NT2/D1 (cell line): ENCODE measurements at regions not wholly inside any gene's neighbourhood (a gene's known extent, or its start where the extent isn't known, plus 50 kb on each side); places are given as distances from the start of the nearest gene placed in this dataset.
"Not testable (repeated sequence)": the region's sequence is repeated elsewhere in the genome, so short reads cannot be mapped to it uniquely, and the experiment has no call there.

ENCODE experiments used
- DNase-seq: peaks from one replicate; pipeline ENCODE4 v3.0.0-alpha.2; 2011; ENCODE audit warnings: low read depth, low spot score
- H3K27me3 ChIP-seq: 2 replicates; pipeline ENCODE4 v1.6.0; 2011; ENCODE audit warnings: mild to moderate bottlenecking; ENCODE audit not compliant: insufficient read length, insufficient read depth
- H3K36me3 ChIP-seq: 2 replicates; pipeline ENCODE4 v1.6.1; 2011; ENCODE audit warnings: mild to moderate bottlenecking, low read length, mixed read lengths; ENCODE audit not compliant: insufficient read depth, insufficient read length
- H3K4me1 ChIP-seq: 2 replicates; pipeline ENCODE4 v1.5.1; 2011; ENCODE audit not compliant: insufficient read depth, insufficient read length
- H3K4me3 ChIP-seq: 2 replicates; pipeline ENCODE4 v1.5.1; 2011; ENCODE audit warnings: low read depth; ENCODE audit not compliant: insufficient read length
- H3K9ac ChIP-seq: 2 replicates; pipeline ENCODE4 v1.6.0; 2011; ENCODE audit warnings: low read depth; ENCODE audit not compliant: insufficient read length
- H3K9me3 ChIP-seq: 2 replicates; pipeline ENCODE4 v1.5.1; 2011; ENCODE audit warnings: mild to moderate bottlenecking, low read length; ENCODE audit not compliant: insufficient read depth
- SUZ12 ChIP-seq: IDR thresholded peaks from 2 replicates; pipeline ENCODE4 v1.6.1; 2011; ENCODE audit not compliant: insufficient read length, insufficient read depth; ENCODE audit errors: extremely low read depth
- YY1 ChIP-seq: IDR thresholded peaks from 2 replicates; pipeline ENCODE4 v1.6.1; 2011; ENCODE audit not compliant: insufficient read length, insufficient read depth
- ZNF274 ChIP-seq: IDR thresholded peaks from 2 replicates; pipeline ENCODE4 v1.6.1; 2011; ENCODE audit warnings: mild to moderate bottlenecking, low read depth, low read length

- no peaks in the 10 kb centered on the region for H3K4me1 ChIP-seq
- H3K36me3 ChIP-seq, result no peaks in the 10 kb centered on the region
- no peak overlapping the region for H3K9ac ChIP-seq
- H3K27me3 ChIP-seq, result no peaks in the 10 kb centered on the region
- H3K9me3 ChIP-seq, result no peaks in the 10 kb centered on the region
- no peak for TF ChIP-seq YY1
- TF ChIP-seq ZNF274, result no peak
- TF ChIP-seq SUZ12, result no peak
- no peak for DNase-seq
- no peak overlapping the region for H3K4me3 ChIP-seq
Observed at GRCh38 chr2:145750612-145751011, 1230.7 kb upstream of the ZEB2 start.

- Histone ChIP-seq H3K27me3 (no peaks in the 10 kb centered on the region), H3K36me3 (no peaks in the 10 kb centered on the region), H3K9ac (no peak overlapping the region), H3K4me1 (no peaks in the 10 kb centered on the region), H3K4me3 (no peak overlapping the region), H3K9me3 (no peaks in the 10 kb centered on the region)
- DNase-seq, result no peak
- TF ChIP-seq ZNF274 (no peak), SUZ12 (no peak), YY1 (no peak)
Observed at GRCh38 chr2:145750144-145750543, 1230.2 kb upstream of the ZEB2 start.

- no peak for TF ChIP-seq SUZ12
- no peak for TF ChIP-seq YY1
- no peak for TF ChIP-seq ZNF274
- Histone ChIP-seq H3K4me1 (no peaks in the 10 kb centered on the region), H3K36me3 (no peaks in the 10 kb centered on the region), H3K9me3 (no peaks in the 10 kb centered on the region), H3K27me3 (no peaks in the 10 kb centered on the region), H3K4me3 (no peak overlapping the region), H3K9ac (no peak overlapping the region)
- DNase-seq, result no peak
Observed at GRCh38 chr2:145749556-145749955, 1229.6 kb upstream of the ZEB2 start.

- DNase-seq, result no peak
- no peaks in the 10 kb centered on the region for H3K9me3 ChIP-seq
- TF ChIP-seq SUZ12 (no peak), YY1 (no peak), ZNF274 (no peak)
- no peak overlapping the region for H3K4me3 ChIP-seq
- H3K4me1 ChIP-seq, result no peaks in the 10 kb centered on the region
- H3K36me3 ChIP-seq, result no peaks in the 10 kb centered on the region
- H3K27me3 ChIP-seq, result no peaks in the 10 kb centered on the region
- no peak overlapping the region for H3K9ac ChIP-seq
Observed at GRCh38 chr2:145748927-145749326, 1229.0 kb upstream of the ZEB2 start.

GRCh38 chr2:145747715-145748114 lies 1227.8 kb upstream of the ZEB2 start:
- DNase-seq, result no peak
- TF ChIP-seq SUZ12, result no peak
- Histone ChIP-seq H3K27me3 (no peaks in the 10 kb centered on the region), H3K9ac (no peak overlapping the region), H3K4me3 (no peak overlapping the region), H3K36me3 (no peaks in the 10 kb centered on the region), H3K4me1 (no peaks in the 10 kb centered on the region), H3K9me3 (no peaks in the 10 kb centered on the region)

- not testable (repeated sequence) for H3K9ac ChIP-seq, H3K36me3 ChIP-seq, H3K27me3 ChIP-seq, H3K4me1 ChIP-seq, H3K9me3 ChIP-seq, H3K4me3 ChIP-seq, DNase-seq
Observed at GRCh38 chr2:145745387-145745721, 1225.4 kb upstream of the ZEB2 start.

- Histone ChIP-seq H3K36me3 (no peaks in the 10 kb centered on the region), H3K9ac (no peak overlapping the region), H3K4me1 (no peaks in the 10 kb centered on the region), H3K4me3 (no peak overlapping the region), H3K9me3 (no peaks in the 10 kb centered on the region), H3K27me3 (no peaks in the 10 kb centered on the region)
- DNase-seq, result no peak
- TF ChIP-seq YY1 (no peak), ZNF274 (no peak), SUZ12 (no peak)
Observed at GRCh38 chr2:145744541-145745386, 1224.8 kb upstream of the ZEB2 start.

- Histone ChIP-seq H3K9me3 (no peaks in the 10 kb centered on the region), H3K9ac (no peak overlapping the region), H3K4me1 (no peaks in the 10 kb centered on the region), H3K4me3 (no peak overlapping the region), H3K36me3 (no peaks in the 10 kb centered on the region), H3K27me3 (no peaks in the 10 kb centered on the region)
- no peak for DNase-seq
- TF ChIP-seq SUZ12, result no peak
Observed at GRCh38 chr2:145743011-145743410, 1223.1 kb upstream of the ZEB2 start.
